Ectodermal cell (in vitro differentiated cells): ENCODE measurements at regions not wholly inside any gene's neighbourhood (a gene's known extent, or its start where the extent isn't known, plus 50 kb on each side); places are given as distances from the start of the nearest gene placed in this dataset.

Experiments used
- H3K27ac ChIP-seq: 2 replicates; pipeline ENCODE4 v1.7.0; 2013; ENCODE audit warnings: mild to moderate bottlenecking, low read depth, low read length; ENCODE audit not compliant: insufficient read depth, poor library complexity, severe bottlenecking
- H3K27me3 ChIP-seq: 2 replicates; pipeline ENCODE4 v1.7.0; 2013; ENCODE audit warnings: mild to moderate bottlenecking, low read length; ENCODE audit not compliant: insufficient read depth, control insufficient read depth, poor library complexity, severe bottlenecking
- H3K36me3 ChIP-seq: one replicate; pipeline ENCODE4 v1.7.0; 2013; ENCODE audit warnings: low read length; ENCODE audit not compliant: control insufficient read depth, insufficient read depth
- H3K4me1 ChIP-seq: one replicate; pipeline ENCODE4 v1.7.0; 2013; ENCODE audit warnings: low read length; ENCODE audit not compliant: control insufficient read depth, insufficient read depth
- H3K4me3 ChIP-seq: 2 replicates; pipeline ENCODE4 v1.7.0; 2013; ENCODE audit warnings: low read depth, low read length, control low read depth; ENCODE audit not compliant: insufficient read depth
- H3K9me3 ChIP-seq: 2 replicates; pipeline ENCODE4 v1.7.0; 2013; ENCODE audit warnings: mild to moderate bottlenecking, low read length, moderate library complexity; ENCODE audit not compliant: control insufficient read depth
- WGBS, 2 experiments: methylation state at CpG; one replicate each; pipeline ENCODE4 v1.1.7; 2013; ENCODE audit warnings: missing lambda C conversion rate in 2 of 2; 5-methylcytosine and 5-hydroxymethylcytosine counted together

DNA sequence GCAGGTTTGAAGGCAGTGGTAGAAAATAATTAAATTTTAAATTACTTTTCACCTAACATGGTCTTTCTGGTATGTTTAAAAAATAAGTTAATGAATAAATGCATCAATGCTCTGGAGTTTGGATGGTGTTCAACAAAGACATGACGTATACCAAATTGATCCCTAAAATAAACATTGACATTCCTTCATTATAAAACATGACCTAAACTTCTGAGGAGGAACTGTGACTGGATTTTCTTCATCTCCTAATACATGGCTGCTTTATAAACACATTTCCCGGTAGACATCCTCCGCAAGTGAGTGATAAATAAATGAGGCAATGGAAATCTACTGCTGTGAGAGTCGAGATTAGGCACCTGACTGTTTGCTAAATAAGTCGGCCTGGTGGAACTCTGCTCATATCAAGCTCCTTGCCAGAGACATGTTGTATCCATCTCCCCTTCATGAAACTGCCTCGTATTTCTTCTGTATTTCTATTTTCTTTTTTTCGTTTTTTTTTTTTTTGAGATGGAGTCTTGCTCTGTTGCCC, 362.3 kb downstream of the RNF144A start:
- 87 to 88% methylated on average over 7 of the region's 7 CpGs for WGBS, 2 experiments
- Histone ChIP-seq H3K27me3 (no peaks in the 10 kb centered on the region), H3K27ac (no peak overlapping the region), H3K4me1 (peaks cover 9% of the 10 kb centered on the region), H3K9me3 (no peaks in the 10 kb centered on the region), H3K4me3 (no peak overlapping the region), H3K36me3 (no peaks in the 10 kb centered on the region)

DNA sequence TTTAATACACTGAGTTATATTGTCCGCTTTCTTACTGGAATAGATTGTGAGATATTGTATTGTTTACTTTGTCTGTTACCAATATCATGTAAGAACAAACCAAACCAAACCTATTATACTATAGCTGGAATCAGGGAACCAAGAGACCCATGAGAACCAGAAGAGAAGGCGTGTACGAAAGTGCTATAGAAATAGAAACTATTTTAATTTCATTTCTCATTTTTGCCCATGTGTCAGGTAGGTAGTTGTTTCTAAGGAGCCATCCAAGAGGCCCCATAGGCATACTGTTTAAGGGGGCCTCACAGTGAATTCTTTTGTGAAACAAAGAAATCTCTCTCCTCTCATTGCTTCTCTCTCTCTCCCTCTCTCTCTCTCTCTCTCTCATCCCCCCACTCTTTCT, 363.6 kb downstream of the RNF144A start:
- peaks cover 9% of the 10 kb centered on the region for H3K4me1 ChIP-seq
- H3K27ac ChIP-seq, result no peak overlapping the region
- no peak overlapping the region for H3K4me3 ChIP-seq
- 51% methylated on average over 2 of the region's 3 CpGs; no CpG with 5 or more reads in 1 of the 2 experiments for WGBS, 2 experiments
- H3K9me3 ChIP-seq, result no peaks in the 10 kb centered on the region
- no peaks in the 10 kb centered on the region for H3K36me3 ChIP-seq
- H3K27me3 ChIP-seq, result no peaks in the 10 kb centered on the region

- 81 to 87% methylated on average over 9 of the region's 9 CpGs for WGBS, 2 experiments
- Histone ChIP-seq H3K4me3 (no peak overlapping the region), H3K27ac (no peak overlapping the region), H3K36me3 (no peaks in the 10 kb centered on the region), H3K9me3 (no peaks in the 10 kb centered on the region), H3K4me1 (peaks cover 9% of the 10 kb centered on the region), H3K27me3 (no peaks in the 10 kb centered on the region)
Measured at GRCh38 chr2:7281231-7282201, 364.3 kb downstream of the RNF144A start.

GRCh38 chr2:7286120-7286519, 368.9 kb downstream of the RNF144A start:
- H3K27me3 ChIP-seq, result no peaks in the 10 kb centered on the region
- no peak overlapping the region for H3K4me3 ChIP-seq
- H3K27ac ChIP-seq, result no peak overlapping the region
- 93 to 97% methylated on average over 9 of the region's 9 CpGs for WGBS, 2 experiments
- H3K9me3 ChIP-seq, result no peaks in the 10 kb centered on the region
- H3K36me3 ChIP-seq, result no peaks in the 10 kb centered on the region
- H3K4me1 ChIP-seq, result peaks cover 7% of the 10 kb centered on the region

DNA sequence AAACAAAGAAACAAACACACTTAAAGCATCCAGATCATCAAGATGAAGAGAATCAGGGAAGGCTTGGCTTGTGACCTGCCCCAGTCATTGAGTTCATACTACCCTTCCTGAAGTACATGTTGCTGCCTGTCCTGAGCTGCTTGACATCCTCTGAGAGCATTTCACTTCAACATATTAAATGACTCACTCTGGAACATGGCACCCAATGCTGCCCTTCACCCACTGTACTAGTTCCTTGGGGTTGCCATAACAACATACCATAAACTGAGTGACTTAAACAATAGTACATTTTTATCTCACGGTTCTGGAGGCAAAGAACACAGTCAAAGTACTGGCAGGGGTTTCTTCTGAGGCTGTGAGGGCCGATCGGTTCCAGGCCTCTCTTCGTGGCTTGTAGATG, 371.3 kb downstream of the RNF144A start:
- 96 to 97% methylated on average over 4 of the region's 4 CpGs for WGBS, 2 experiments
- no peak overlapping the region for H3K4me3 ChIP-seq
- H3K27me3 ChIP-seq, result no peaks in the 10 kb centered on the region
- H3K9me3 ChIP-seq, result no peaks in the 10 kb centered on the region
- no peak overlapping the region for H3K27ac ChIP-seq
- no peaks in the 10 kb centered on the region for H3K4me1 ChIP-seq
- H3K36me3 ChIP-seq, result no peaks in the 10 kb centered on the region

DNA sequence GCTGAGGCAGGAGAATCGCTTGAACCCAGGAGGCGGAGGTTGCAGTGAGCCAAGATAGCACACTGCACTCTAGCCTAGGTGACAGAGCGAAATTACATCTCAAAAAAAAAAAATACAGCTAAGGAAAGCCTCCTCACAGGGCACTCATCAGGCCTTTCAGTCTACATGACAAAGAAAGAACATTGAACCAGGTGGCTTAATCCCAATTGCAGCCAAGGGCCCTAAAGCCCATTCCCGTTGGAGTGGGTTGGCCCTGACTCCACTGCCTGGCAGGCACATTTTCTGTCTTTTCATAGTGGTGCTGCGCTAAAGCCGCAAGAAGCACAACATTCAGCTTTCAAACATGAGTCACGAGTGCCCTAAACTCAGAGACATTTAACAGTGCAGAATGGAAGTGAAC, 372.5 kb downstream of the RNF144A start:
- Histone ChIP-seq H3K27ac (no peak overlapping the region), H3K4me3 (no peak overlapping the region), H3K9me3 (no peaks in the 10 kb centered on the region), H3K36me3 (no peaks in the 10 kb centered on the region), H3K27me3 (no peaks in the 10 kb centered on the region), H3K4me1 (no peaks in the 10 kb centered on the region)
- WGBS, 2 experiments, result 86 to 87% methylated on average over 7 of the region's 7 CpGs

- Histone ChIP-seq H3K4me3 (no peak overlapping the region), H3K4me1 (no peaks in the 10 kb centered on the region), H3K27ac (no peak overlapping the region), H3K9me3 (no peaks in the 10 kb centered on the region), H3K36me3 (no peaks in the 10 kb centered on the region), H3K27me3 (no peaks in the 10 kb centered on the region)
- 85 to 94% methylated on average over 7 of the region's 7 CpGs for WGBS, 2 experiments
Measured at GRCh38 chr2:7292154-7292691, 375.0 kb downstream of the RNF144A start.

DNA sequence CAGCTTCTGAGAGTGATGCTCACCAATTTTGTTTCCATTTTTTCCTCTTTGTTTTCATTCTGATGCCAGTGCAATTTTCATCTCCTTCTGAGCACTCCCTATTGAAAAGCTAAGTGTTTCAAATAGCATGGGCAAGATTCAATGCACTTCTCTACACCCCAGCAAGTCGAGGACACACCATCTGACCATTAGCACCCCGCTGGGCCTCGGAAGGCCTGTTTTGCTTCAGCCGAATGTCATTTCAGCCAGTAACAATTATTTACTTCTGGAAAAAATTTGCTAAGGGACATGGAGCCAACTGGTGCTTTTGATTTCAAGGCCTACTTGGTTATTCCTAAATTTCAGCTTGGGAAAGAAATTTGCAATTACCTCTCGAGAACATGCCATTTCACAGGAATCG, 392.4 kb downstream of the RNF144A start:
- Histone ChIP-seq H3K27me3 (no peaks in the 10 kb centered on the region), H3K4me1 (peaks cover 6% of the 10 kb centered on the region), H3K27ac (no peak overlapping the region), H3K4me3 (no peak overlapping the region), H3K9me3 (no peaks in the 10 kb centered on the region), H3K36me3 (no peaks in the 10 kb centered on the region)
- 85 to 92% methylated on average over 6 of the region's 6 CpGs for WGBS, 2 experiments

- no peaks in the 10 kb centered on the region for H3K9me3 ChIP-seq
- H3K27me3 ChIP-seq, result no peaks in the 10 kb centered on the region
- H3K36me3 ChIP-seq, result no peaks in the 10 kb centered on the region
- H3K4me3 ChIP-seq, result no peak overlapping the region
- 86 to 89% methylated on average over 24 of the region's 24 CpGs for WGBS, 2 experiments
- H3K27ac ChIP-seq, result no peak overlapping the region
- no peaks in the 10 kb centered on the region for H3K4me1 ChIP-seq
Measured at GRCh38 chr2:7324706-7325105, 407.5 kb downstream of the RNF144A start.

DNA sequence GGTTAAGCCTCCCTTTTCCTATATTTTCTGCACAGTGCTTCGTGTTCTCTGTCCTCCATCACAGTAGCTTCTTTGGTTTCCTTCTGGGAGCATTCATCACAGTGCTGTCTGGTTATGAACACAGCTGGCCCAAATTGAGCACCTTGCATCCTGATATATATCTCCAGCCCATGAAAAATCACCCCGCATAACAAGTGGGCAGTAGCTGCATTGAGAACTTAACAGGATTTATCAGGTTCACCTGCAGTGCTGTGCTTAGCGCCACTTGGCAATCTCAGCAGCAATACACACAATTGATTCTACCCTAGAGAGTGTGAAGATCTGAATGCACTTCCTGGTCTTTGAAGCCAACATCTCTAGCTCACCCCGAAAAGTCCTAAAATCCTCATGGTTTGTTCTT, 408.0 kb downstream of the RNF144A start:
- Histone ChIP-seq H3K4me3 (no peak overlapping the region), H3K27ac (no peak overlapping the region), H3K27me3 (no peaks in the 10 kb centered on the region), H3K9me3 (no peaks in the 10 kb centered on the region), H3K4me1 (no peaks in the 10 kb centered on the region), H3K36me3 (no peaks in the 10 kb centered on the region)
- WGBS, 2 experiments, result 92 to 94% methylated on average over 4 of the region's 4 CpGs
